ENCODE measurements at regions not wholly inside any gene's neighbourhood (a gene's known extent, or its start where the extent isn't known, plus 50 kb on each side); places are given as distances from the start of the nearest gene placed in this dataset.

GRCh38 chr12:11568762-11569478 is 80.6 kb upstream of the ETV6 start:
- no peak for DNase-seq

- no peak for DNase-seq
Measured at GRCh38 chr12:11569716-11570115, 79.8 kb upstream of the ETV6 start.

GRCh38 chr12:11573880-11574279 is 75.6 kb upstream of the ETV6 start:
- DNase-seq = no peak

- peak in 1 of 2 donors; percentile 29 for DNase-seq
Measured at GRCh38 chr12:11576104-11576503, 73.4 kb upstream of the ETV6 start.

GRCh38 chr12:11577658-11578260 is 71.7 kb upstream of the ETV6 start:
- no peak for DNase-seq

GRCh38 chr12:11578461-11578993 is 70.9 kb upstream of the ETV6 start:
- no peak for DNase-seq

- DNase-seq = peak; percentile 3 to 36
Measured at GRCh38 chr12:11580125-11580751, 69.2 kb upstream of the ETV6 start.

GRCh38 chr12:11581179-11581755 is 68.2 kb upstream of the ETV6 start:
- DNase-seq = peak; percentile 49 to 76

- peak in 1 of 2 donors; percentile 12 for DNase-seq
Measured at GRCh38 chr12:11584221-11584855, 65.1 kb upstream of the ETV6 start.

GRCh38 chr12:11592484-11592883 is 57.0 kb upstream of the ETV6 start:
- DNase-seq = no peak

GRCh38 chr12:11593013-11593412 is 56.5 kb upstream of the ETV6 start:
- DNase-seq = no peak

- DNase-seq = no peak
Measured at GRCh38 chr12:11595080-11595479, 54.4 kb upstream of the ETV6 start.

GRCh38 chr12:11596141-11596540 is 53.3 kb upstream of the ETV6 start:
- DNase-seq = no peak

- no peak for DNase-seq
Measured at GRCh38 chr12:11598900-11599299, 50.6 kb upstream of the ETV6 start.

Measured in CD4-positive, alpha-beta T cell treated with Interleukin-4 for 1 hour (primary cell).